ENCODE measurements at regions not wholly inside any gene's neighbourhood (a gene's known extent, or its start where the extent isn't known, plus 50 kb on each side); places are given as distances from the start of the nearest gene placed in this dataset.

DNA sequence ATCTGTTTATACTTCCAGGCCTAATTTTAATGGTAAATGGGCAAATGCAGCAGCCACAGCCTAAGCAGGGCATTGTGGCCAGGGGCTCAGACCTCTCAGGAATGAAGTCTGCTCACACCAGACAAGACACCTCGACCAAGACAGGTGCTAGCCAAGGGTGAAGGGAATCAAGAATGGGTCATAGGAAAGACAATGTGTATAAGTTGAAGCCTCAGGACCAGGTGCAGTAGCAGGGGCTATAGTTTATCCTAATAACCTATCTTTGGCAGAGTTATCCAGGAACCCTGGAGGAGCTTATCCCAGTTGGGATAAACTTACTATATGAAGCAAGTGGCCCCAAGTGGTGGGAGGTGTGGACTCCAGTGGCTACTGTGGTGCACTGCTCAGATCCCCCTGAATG, 165.0 kb upstream of the TAB2 start:
- TF ChIP-seq CTCF (IDR thresholded peaks at IDR 0.05) (no peak), POLR2A (IDR thresholded peaks at IDR 0.05) (no peak), EP300 (IDR thresholded peaks at IDR 0.05) (no peak)
